ENCODE measurements at regions not wholly inside any gene's neighbourhood (a gene's known extent, or its start where the extent isn't known, plus 50 kb on each side); places are given as distances from the start of the nearest gene placed in this dataset.
A peak's percentile ranks its signal among the peaks of the same experiment; 100 is the strongest.
"Not testable (repeated sequence)": the region's sequence is repeated elsewhere in the genome, so short reads cannot be mapped to it uniquely, and the experiment has no call there.

DNA sequence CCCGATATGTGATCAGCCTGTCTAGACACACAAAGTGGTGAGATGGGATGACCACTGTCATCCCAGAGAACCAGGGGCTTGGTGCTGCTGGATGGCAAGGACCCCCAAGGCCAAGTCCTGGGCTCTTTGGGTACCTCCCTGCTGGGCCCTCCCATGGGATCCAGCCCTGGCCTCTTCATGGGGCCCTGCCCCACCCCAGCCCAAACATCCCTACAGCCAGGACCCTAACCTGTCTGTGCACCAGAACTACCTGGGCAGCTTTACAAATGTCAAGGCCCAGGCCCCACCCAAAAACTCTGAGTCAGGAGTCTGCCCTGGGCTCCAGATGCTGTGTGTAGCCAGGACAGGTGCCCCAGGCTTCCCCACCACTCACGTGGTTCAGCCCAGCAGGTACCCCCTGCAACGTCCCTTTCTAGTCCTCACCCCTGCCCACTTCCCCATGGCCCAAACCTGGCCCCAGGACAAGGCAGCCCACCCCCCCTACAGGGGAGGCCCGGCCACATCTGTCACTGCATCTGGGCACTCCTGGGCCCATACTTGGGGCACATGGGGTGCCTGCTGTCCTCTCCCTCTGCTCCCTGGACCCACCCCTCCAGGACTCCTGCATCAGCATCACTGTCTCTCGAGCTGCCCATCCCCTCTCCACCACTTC lies 233.5 kb downstream of the TUBA3C start:
- H3K27ac Mint-ChIP-seq, result no peak overlapping the region
- ATAC-seq (ENCODE audit: low read depth) (no peak), DNase-seq (no peak)
- H3K4me1 Mint-ChIP-seq, result no peaks in the 10 kb centered on the region
- no peaks in the 10 kb centered on the region for H3K36me3 Mint-ChIP-seq
- no peaks in the 10 kb centered on the region for H3K9me3 Mint-ChIP-seq
- H3K27me3 Mint-ChIP-seq, result no peaks in the 10 kb centered on the region
- no peak overlapping the region for H3K4me3 Mint-ChIP-seq
- POLR2A ChIA-PET, result no interaction called here

GRCh38 chr13:18947376-18947977 lies 234.1 kb downstream of the TUBA3C start:
- no peak for ATAC-seq (ENCODE audit: low read depth)

GRCh38 chr13:18946738-18947137 lies 234.9 kb downstream of the TUBA3C start:
- POLR2A ChIA-PET, result no interaction called here
- no peaks in the 10 kb centered on the region for H3K27me3 Mint-ChIP-seq
- H3K4me1 Mint-ChIP-seq, result no peaks in the 10 kb centered on the region
- ATAC-seq (ENCODE audit: low read depth) (no peak), DNase-seq (no peak)
- H3K4me3 Mint-ChIP-seq, result no peak overlapping the region
- H3K27ac Mint-ChIP-seq, result no peak overlapping the region
- no peaks in the 10 kb centered on the region for H3K36me3 Mint-ChIP-seq
- no peaks in the 10 kb centered on the region for H3K9me3 Mint-ChIP-seq

More at GRCh38 chr13:18947376-18947977, 234.1 kb downstream of the TUBA3C start:
- POLR2A ChIA-PET, result no interaction called here
- Mint-ChIP-seq H3K4me1 (no peaks in the 10 kb centered on the region), H3K4me3 (no peak overlapping the region), H3K27me3 (no peaks in the 10 kb centered on the region), H3K9me3 (no peaks in the 10 kb centered on the region), H3K27ac (no peak overlapping the region), H3K36me3 (no peaks in the 10 kb centered on the region)
- peak; percentile 9 for DNase-seq

DNA sequence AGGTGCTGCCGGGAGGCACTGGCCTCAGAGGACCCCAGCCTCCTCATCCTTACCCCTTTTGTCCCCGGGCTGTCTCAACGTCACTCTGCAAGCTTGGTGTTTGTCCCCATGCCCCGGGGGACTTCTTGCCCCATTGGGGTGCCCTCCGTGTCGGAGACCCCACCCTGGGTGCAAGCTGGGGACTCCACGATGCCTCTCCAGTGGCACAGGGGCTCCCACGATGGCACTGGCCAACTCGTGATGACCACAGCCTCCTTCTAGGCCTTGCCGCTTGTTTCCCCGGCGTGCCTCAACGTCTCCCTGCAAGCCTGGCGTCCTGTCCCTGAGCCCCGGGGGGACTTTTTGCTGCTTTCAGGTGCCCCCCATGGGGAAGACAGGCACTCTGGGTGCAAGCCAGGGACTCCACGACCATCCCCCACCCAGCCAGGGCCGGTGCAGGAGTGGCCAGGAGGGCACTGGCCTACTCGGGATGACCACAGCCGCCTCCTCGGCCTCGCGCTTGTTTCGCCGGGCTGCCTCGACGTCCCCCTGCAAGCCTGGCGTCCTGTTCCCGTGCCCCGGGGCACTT lies 237.0 kb downstream of the TUBA3C start:
- Mint-ChIP-seq H3K9me3 (no peaks in the 10 kb centered on the region), H3K36me3 (no peaks in the 10 kb centered on the region), H3K4me1 (no peaks in the 10 kb centered on the region), H3K27me3 (no peaks in the 10 kb centered on the region), H3K27ac (no peak overlapping the region), H3K4me3 (no peak overlapping the region)
- POLR2A ChIA-PET, result no interaction called here
- ATAC-seq (ENCODE audit: low read depth) (no peak), DNase-seq (peak; percentile 22)

DNA sequence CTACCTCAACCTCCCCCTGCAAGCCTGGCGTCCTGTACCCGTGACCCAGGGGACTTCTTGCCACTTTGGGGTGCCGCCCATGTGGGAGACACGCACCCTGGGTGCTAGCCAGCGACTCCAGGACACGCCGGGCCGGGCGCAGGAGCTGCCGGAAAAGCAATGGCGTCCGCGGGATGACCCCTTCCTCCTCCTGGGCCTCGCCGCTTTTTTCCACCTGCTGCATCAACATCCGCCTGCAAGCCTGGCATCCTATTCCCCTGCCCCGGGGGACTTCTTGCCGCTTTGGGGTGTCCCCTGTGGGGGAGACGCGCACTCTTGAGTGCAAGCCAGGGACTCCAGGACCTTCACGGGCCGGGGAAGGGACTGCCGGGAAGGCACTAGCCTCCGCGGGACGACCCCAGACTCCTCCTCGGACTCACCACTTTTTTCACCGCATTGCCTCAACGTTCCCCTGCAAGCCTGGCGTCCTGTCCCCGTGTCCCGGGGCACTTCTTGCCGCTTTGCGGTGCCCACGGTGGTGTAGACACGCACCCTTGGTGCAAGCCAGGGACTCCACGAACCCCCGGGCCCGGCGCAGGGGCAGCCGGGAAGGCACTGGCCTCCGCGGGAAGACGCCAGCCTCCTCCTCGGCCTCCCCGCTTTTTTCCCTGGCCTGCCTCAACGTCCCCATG lies 237.8 kb downstream of the TUBA3C start:
- POLR2A ChIA-PET, result no interaction called here
- Mint-ChIP-seq H3K9me3 (no peaks in the 10 kb centered on the region), H3K4me3 (no peak overlapping the region), H3K27me3 (no peaks in the 10 kb centered on the region), H3K4me1 (no peaks in the 10 kb centered on the region), H3K27ac (no peak overlapping the region), H3K36me3 (no peaks in the 10 kb centered on the region)
- DNase-seq, result peak; percentile 15
- no peak for ATAC-seq (ENCODE audit: low read depth)

GRCh38 chr13:18943273-18943672 lies 238.4 kb downstream of the TUBA3C start:
- Mint-ChIP-seq H3K9me3 (no peaks in the 10 kb centered on the region), H3K27me3 (no peaks in the 10 kb centered on the region), H3K27ac (no peak overlapping the region), H3K4me3 (no peak overlapping the region), H3K36me3 (no peaks in the 10 kb centered on the region), H3K4me1 (no peaks in the 10 kb centered on the region)
- DNase-seq (peak; percentile 10), ATAC-seq (ENCODE audit: low read depth) (no peak)
- POLR2A ChIA-PET, result no interaction called here

- Mint-ChIP-seq H3K9me3 (no peaks in the 10 kb centered on the region), H3K27ac (no peak overlapping the region)
Observed at GRCh38 chr13:18936104-18936503, 245.5 kb downstream of the TUBA3C start.

DNA sequence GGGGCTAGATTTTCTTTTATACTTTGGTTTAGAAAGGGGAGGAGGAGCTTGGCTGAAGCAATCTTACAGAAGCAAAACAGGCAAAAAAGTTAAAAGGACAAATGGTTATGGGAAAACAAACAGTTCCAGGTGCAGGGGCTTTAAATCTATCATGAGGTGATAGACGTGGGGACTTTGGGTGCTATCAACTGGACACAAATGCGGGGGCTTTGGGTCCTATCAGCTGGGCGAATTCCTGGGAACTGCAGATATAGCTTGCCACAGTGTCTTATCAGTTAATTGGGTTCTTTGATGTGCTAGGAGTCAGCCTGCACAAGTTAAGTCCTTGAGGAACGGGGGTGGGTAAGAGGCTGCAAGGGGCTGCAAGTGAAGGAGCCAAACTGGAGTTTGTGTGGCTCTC lies 260.6 kb downstream of the TUBA3C start:
- H3K36me3 Mint-ChIP-seq, result no peaks in the 10 kb centered on the region
- no peaks in the 10 kb centered on the region for H3K9me3 Mint-ChIP-seq
- POLR2A ChIA-PET, result no interaction called here
- no peaks in the 10 kb centered on the region for H3K27me3 Mint-ChIP-seq
- H3K4me3 Mint-ChIP-seq, result no peak overlapping the region
- DNase-seq (no peak), ATAC-seq (ENCODE audit: low read depth) (no peak)
- no peak overlapping the region for H3K27ac Mint-ChIP-seq
- H3K4me1 Mint-ChIP-seq, result no peaks in the 10 kb centered on the region

More at GRCh38 chr13:18936104-18936503, 245.5 kb downstream of the TUBA3C start:
- H3K27me3 Mint-ChIP-seq, result no peaks in the 10 kb centered on the region
- no peak for DNase-seq
- H3K4me1 Mint-ChIP-seq, result no peaks in the 10 kb centered on the region
- ATAC-seq (ENCODE audit: low read depth), result no peak
- no peaks in the 10 kb centered on the region for H3K36me3 Mint-ChIP-seq
- POLR2A ChIA-PET, result no interaction called here
- H3K4me3 Mint-ChIP-seq, result no peak overlapping the region

DNA sequence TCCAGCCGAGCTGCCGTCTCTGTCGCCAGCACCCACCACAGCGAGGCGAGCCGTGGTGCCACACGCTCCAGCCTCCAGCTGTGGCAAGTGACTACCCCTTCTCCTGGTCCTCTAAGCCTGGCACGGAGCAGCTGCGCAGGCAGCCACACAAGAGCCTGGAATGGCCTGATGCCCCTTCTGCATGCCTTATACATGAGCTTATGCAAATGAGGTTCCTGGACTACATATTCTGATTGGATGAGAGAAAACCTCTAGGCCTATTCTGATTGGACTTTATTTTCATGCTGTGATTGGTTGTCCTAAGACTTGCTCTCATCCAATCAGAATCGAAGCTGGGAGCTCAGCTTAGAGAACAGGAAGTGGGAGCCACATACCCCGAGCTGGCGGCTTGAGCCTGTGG lies 276.5 kb downstream of the TUBA3C start:
- H3K36me3 Mint-ChIP-seq; H3K27me3 Mint-ChIP-seq; ATAC-seq (ENCODE audit: low read depth); H3K4me3 Mint-ChIP-seq; H3K27ac Mint-ChIP-seq; H3K4me1 Mint-ChIP-seq; DNase-seq; POLR2A ChIA-PET: not testable (repeated sequence)
- peaks cover 13% of the 10 kb centered on the region for H3K9me3 Mint-ChIP-seq

DNA sequence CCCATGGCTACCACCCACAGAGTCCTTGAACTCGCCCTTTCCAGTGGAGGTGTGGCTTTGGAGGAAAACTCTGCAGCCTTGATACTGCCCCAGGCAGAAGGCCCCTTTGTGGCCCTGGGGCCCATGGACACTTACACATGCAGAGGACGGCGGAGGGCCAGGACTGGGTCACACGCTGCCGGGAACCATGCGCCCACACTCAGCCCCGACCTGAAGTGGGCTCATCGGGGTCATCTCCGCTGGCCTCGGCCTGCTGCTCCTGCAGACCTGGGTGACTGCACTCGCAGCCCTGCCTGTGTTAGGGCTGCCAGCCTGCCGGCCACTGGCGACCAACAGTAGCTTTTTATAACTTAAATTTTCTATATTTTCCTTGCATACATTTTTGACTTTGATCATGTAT lies 286.2 kb downstream of the TUBA3C start:
- ATAC-seq (ENCODE audit: low read depth); H3K4me1 Mint-ChIP-seq; H3K9me3 Mint-ChIP-seq; H3K36me3 Mint-ChIP-seq; H3K4me3 Mint-ChIP-seq; H3K27me3 Mint-ChIP-seq; DNase-seq; POLR2A ChIA-PET; H3K27ac Mint-ChIP-seq: not testable (repeated sequence)

DNA sequence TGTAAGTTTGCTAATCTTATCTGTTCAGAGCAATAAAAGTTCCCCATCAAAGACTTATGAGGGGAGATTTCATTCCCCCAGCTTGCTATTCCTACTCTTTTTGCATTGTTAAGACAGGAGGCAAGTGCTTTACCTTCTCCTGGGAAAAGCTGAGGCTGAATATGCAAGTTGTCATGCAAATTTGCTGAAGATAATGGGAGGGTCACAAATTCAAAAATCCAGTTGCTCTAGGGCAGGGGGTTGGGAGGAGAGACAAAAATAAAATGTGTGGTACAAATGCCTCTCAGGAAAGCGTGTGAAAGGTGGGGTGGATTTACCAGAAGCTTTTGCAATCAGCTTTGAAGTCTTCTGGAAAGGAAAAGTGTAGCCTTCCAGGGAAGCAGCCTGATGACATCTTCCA lies 290.4 kb downstream of the TUBA3C start:
- ATAC-seq (ENCODE audit: low read depth); POLR2A ChIA-PET; H3K9me3 Mint-ChIP-seq: not testable (repeated sequence)

GRCh38 chr13:18874875-18875789 lies 306.5 kb downstream of the TUBA3C start:
- ATAC-seq (ENCODE audit: low read depth); H3K36me3 Mint-ChIP-seq; H3K4me3 Mint-ChIP-seq; H3K27ac Mint-ChIP-seq; DNase-seq; POLR2A ChIA-PET; H3K4me1 Mint-ChIP-seq; H3K27me3 Mint-ChIP-seq; H3K9me3 Mint-ChIP-seq: not testable (repeated sequence)

More for the DNA sequence above, 290.4 kb downstream of the TUBA3C start:
- H3K4me3 Mint-ChIP-seq, H3K36me3 Mint-ChIP-seq, H3K4me1 Mint-ChIP-seq, DNase-seq, H3K27ac Mint-ChIP-seq, H3K27me3 Mint-ChIP-seq: not testable (repeated sequence)

- H3K27ac Mint-ChIP-seq; H3K4me1 Mint-ChIP-seq; H3K9me3 Mint-ChIP-seq; H3K4me3 Mint-ChIP-seq; H3K27me3 Mint-ChIP-seq; H3K36me3 Mint-ChIP-seq; ATAC-seq (ENCODE audit: low read depth); POLR2A ChIA-PET; DNase-seq: not testable (repeated sequence)
Observed at GRCh38 chr13:18870557-18870956, 311.1 kb downstream of the TUBA3C start.

Data from activated naive CD8-positive, alpha-beta T cell treated with anti-CD3 and anti-CD28 coated beads, Interleukin-2, amount 10 ng/mL, durations not matched to agents 7 days and 5 days (primary cell).